Motor neuron (in vitro differentiated cells): ENCODE measurements at regions not wholly inside any gene's neighbourhood (a gene's known extent, or its start where the extent isn't known, plus 50 kb on each side); places are given as distances from the start of the nearest gene placed in this dataset.

Experiments
- ATAC-seq, 8 experiments: fragments of 200-7000 bp; cut with Tn5 transposase; replicated peaks in 6 of 8; 2 replicates each; pipeline ENCODE4 v1.8.0; 2021; ENCODE audit warnings: mild to moderate bottlenecking in 8 of 8, moderate library complexity in 8 of 8
- H3K27ac ChIP-seq, 2 donors: fragments of 250-450 bp; sonication (Bioruptor Pico); 2 replicates each; pipeline ENCODE4 v1.9.0; 2021; ENCODE audit warnings: antibody characterized with exemption in 2 of 2, mild to moderate bottlenecking in 2 of 2, moderate library complexity in 1 of 2
- H3K4me1 ChIP-seq, 2 donors: fragments of 250-450 bp; sonication (Bioruptor Pico); replicated peaks in 1 of 2; 2 replicates each; pipeline ENCODE4 v1.6.1; 2021; ENCODE audit warnings: antibody characterized with exemption in 2 of 2, mild to moderate bottlenecking in 2 of 2, moderate library complexity in 1 of 2
- H3K4me3 ChIP-seq, 5 donors: fragments of 250-450 bp; sonication (Bioruptor Pico); 2 replicates each; pipeline ENCODE4 v1.9.0; 2021; ENCODE audit warnings: antibody characterized with exemption in 5 of 5, mild to moderate bottlenecking in 5 of 5, moderate library complexity in 4 of 5
- WGBS, 10 experiments: fragments of 450-650 bp; shearing (Covaris generic); methylation state at CpG; one replicate each; pipeline ENCODE4 v1.0.0; 2022; 5-methylcytosine and 5-hydroxymethylcytosine counted together
- in situ Hi-C, 9 experiments: fragments of 400-800 bp; cut with MboI; loops; one replicate each; pipeline ENCODE4 v1.15.0; 2021; ENCODE audit warnings: low sequenced_read_pairs in 9 of 9, low pct_unique_long_range_greater_than_20kb in 2 of 9; ENCODE audit not compliant: unreplicated experiment in 9 of 9

GRCh38 chr2:34578641-34579040, 979.5 kb upstream of the FAM98A start:
- in situ Hi-C loops: no loop called here
- no peak overlapping the region for H3K27ac ChIP-seq
- 0 to 95% (median 43%) methylated on average over 1 to 2 of the region's 2 CpGs; no CpG with 5 or more reads in 4 of the 10 experiments for WGBS, 10 experiments
- no peaks in the 10 kb centered on the region for H3K4me1 ChIP-seq
- H3K4me3 ChIP-seq: no peak overlapping the region
- no peak for ATAC-seq

GRCh38 chr2:34570266-34570872, 971.3 kb upstream of the FAM98A start:
- H3K4me3 ChIP-seq: no peak overlapping the region
- 0 to 100% (median 43%) methylated on average over 1 to 6 of the region's 7 CpGs; no CpG with 5 or more reads in 2 of the 10 experiments for WGBS, 10 experiments
- peak in 4 of 8 experiments; percentile 36 to 93 (median 48) for ATAC-seq
- H3K4me1 ChIP-seq: peaks cover 0 to 2% of the 10 kb centered on the region in 2 donors
- in situ Hi-C loops: no loop called here
- no peak overlapping the region for H3K27ac ChIP-seq

- WGBS, 10 experiments: 15 to 85% (median 76%) methylated on average over 1 to 7 of the region's 7 CpGs; no CpG with 5 or more reads in 1 of the 10 experiments
- Histone ChIP-seq H3K4me1 (peaks cover 0 to 2% of the 10 kb centered on the region in 2 donors), H3K27ac (no peak overlapping the region), H3K4me3 (no peak overlapping the region)
- ATAC-seq: peak in 1 of 8 experiments; percentile 42
- in situ Hi-C loops: no loop called here
Observed at GRCh38 chr2:34567128-34567527, 968.0 kb upstream of the FAM98A start.

DNA sequence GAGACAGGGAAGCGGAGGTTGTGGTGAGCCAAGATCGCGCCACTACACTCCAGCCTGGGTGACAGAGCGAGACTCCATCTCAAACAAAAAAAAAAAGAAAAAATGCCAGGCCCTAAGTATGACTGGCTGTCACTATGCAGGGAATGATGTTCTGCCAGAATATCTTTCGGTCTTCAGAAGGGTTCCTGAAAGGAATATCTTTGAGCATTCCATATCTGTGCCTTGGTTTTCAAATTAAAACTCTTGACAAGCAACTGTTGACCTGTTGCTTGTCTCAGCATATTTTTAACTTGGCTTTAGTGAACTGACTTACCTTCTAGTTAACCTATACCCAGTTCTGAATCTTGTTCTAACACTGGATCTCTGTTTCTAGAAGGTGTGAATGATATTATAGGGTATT, 953.2 kb upstream of the FAM98A start:
- no peak overlapping the region for H3K4me3 ChIP-seq
- H3K4me1 ChIP-seq: no peaks in the 10 kb centered on the region
- no peak for ATAC-seq
- WGBS, 10 experiments: 0 to 100% (median 80%) methylated on average over 1 to 5 of the region's 5 CpGs; no CpG with 5 or more reads in 3 of the 10 experiments
- H3K27ac ChIP-seq: no peak overlapping the region
- in situ Hi-C loops: no loop called here

- Histone ChIP-seq H3K4me1 (no peaks in the 10 kb centered on the region), H3K27ac (no peak overlapping the region), H3K4me3 (no peak overlapping the region)
- WGBS, 10 experiments: 0 to 93% (median 71%) methylated on average over 1 of the region's 3 CpGs; no CpG with 5 or more reads in 3 of the 10 experiments
- ATAC-seq: no peak
- in situ Hi-C loops: no loop called here
Observed at GRCh38 chr2:34549710-34550345, 950.7 kb upstream of the FAM98A start.

DNA sequence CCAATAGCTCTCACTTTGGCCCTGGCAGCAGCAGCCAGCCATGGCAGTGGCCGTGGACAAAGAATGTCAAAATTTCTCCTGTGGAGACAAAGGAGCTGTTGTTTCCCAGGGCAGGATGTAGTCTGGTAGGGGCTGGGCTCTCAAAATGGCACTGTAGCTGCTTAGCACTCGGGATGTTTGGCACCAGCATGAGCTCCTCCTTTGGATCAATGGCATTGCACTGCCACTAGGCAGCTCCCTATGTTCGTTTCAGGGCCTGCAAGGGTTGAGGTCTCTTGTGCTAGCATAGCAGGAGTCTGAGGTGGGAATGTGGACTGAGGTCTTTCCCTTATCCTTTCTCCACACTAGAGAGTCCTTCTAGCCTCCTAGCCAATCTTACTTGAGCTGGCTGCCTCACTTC, 948.8 kb upstream of the FAM98A start:
- 0 to 100% (median 67%) methylated on average over 1 of the region's 3 CpGs; no CpG with 5 or more reads in 5 of the 10 experiments for WGBS, 10 experiments
- Histone ChIP-seq H3K4me1 (no peaks in the 10 kb centered on the region), H3K27ac (no peak overlapping the region), H3K4me3 (no peak overlapping the region)
- ATAC-seq: no peak
- in situ Hi-C loops: no loop called here

GRCh38 chr2:34547340-34547739, 948.2 kb upstream of the FAM98A start:
- in situ Hi-C loops: no loop called here
- Histone ChIP-seq H3K4me3 (no peak overlapping the region), H3K4me1 (no peaks in the 10 kb centered on the region), H3K27ac (no peak overlapping the region)
- no peak for ATAC-seq
- 13 to 92% (median 73%) methylated on average over 2 to 3 of the region's 4 CpGs; no CpG with 5 or more reads in 5 of the 10 experiments for WGBS, 10 experiments

DNA sequence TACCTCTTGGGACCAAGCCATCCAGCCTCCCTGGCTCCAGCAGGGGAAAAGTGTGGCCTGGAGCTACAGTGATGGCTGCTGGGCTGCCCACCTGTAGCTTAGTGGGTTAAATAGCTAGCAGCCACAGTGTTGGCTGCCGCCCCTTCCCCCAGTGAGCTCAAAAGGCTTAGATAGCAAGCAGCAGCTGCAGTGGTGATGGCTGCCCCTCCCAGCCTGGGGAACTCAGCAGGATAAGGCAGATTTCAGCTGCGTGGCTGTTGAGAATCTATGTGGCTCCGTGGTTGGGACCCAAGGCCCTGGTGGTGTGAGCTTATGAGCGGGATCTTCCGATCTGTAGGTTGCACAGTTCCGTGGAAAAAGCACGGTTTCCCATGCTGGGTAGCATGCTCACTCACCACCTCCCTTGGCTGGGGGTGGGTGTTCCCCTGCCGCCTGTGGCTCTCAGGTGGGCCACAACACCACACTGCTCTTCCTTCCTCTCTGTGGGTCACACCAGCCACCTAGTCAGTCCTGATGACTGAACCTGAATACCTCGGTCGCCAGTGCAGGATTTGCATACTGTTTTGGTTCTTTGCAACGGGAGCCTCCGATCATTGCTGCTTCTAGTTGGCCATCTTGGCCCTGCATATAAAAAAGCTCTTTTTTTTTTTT, 946.5 kb upstream of the FAM98A start:
- in situ Hi-C loops: no loop called here
- H3K4me3 ChIP-seq: no peak overlapping the region
- 21 to 100% (median 83%) methylated on average over 1 to 8 of the region's 12 CpGs for WGBS, 10 experiments
- no peaks in the 10 kb centered on the region for H3K4me1 ChIP-seq
- no peak for ATAC-seq
- no peak overlapping the region for H3K27ac ChIP-seq

DNA sequence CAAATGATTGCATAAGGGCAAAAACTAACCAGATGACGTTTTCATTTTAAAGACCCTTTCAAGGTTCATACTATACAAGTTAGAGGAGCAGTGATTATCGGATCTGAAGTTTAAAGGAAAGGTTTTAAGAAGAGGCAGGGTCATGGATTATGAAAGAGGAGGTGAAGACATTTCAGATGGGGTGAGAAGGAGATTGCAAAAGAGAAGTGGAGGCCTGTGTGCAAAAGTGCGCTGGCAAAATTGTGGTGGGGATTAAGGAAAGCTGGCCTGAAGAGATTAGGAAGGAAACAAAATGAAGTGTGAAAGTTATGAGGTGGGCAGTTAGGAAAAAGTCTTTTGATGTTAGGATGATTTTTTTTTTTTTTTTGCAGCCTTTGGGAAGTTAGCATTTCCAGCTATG, 935.7 kb upstream of the FAM98A start:
- no peak overlapping the region for H3K27ac ChIP-seq
- no peak overlapping the region for H3K4me3 ChIP-seq
- WGBS, 10 experiments: 0 to 100% (median 56%) methylated on average over 1 to 3 of the region's 3 CpGs
- ATAC-seq: no peak
- in situ Hi-C loops: no loop called here
- no peaks in the 10 kb centered on the region for H3K4me1 ChIP-seq

DNA sequence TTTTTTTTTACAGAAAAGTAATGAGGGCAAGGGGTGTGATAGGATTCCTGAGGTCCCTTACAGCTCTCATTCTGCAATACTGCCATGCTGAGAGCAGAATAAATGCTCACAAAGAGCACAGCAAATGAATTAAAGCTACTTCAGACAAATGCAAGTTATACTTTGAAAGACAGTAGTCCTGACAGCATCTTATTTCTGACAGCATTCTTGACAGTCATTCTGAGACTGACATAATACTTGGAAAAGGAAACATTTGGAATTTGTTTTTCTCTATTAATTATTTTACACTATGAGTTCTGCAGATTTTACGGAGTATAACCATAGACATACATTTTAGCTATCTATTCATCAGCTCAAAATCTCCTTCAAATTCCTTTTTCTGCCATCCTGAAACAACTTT, 935.2 kb upstream of the FAM98A start:
- no peak overlapping the region for H3K27ac ChIP-seq
- no peak for ATAC-seq
- no peaks in the 10 kb centered on the region for H3K4me1 ChIP-seq
- 0 to 100% (median 74%) methylated on average over 1 of the region's 1 CpG; no CpG with 5 or more reads in 2 of the 10 experiments for WGBS, 10 experiments
- in situ Hi-C loops: no loop called here
- H3K4me3 ChIP-seq: no peak overlapping the region

DNA sequence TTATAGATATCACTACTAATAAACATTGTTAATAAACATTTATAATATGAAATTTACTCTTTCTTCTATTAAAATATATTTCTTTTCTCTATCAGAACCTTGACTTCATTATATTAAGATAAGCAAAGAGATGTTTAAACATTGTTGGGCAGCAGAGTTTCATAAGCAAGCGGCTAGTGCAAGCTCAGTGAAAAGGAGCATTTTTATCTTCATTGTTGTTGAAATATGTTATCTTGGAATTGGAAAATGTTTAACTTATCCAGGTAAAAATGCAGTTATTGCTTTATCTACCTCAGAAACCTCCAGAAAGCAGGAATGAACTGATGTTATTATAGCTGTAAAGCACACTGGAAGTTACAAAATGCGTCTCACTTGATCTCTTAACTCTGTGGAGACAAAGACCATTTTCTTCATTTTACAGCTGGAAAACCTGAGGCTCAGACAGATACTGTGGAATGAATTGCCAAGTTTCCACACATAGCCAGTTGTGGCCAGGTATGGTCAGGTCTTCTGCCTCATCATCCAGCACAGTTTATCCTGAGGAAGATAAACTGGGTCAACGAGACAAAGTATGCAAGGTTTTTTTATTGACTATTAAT, 934.6 kb upstream of the FAM98A start:
- Histone ChIP-seq H3K4me3 (no peak overlapping the region), H3K4me1 (no peaks in the 10 kb centered on the region), H3K27ac (no peak overlapping the region)
- in situ Hi-C loops: no loop called here
- no peak for ATAC-seq
- 20 to 100% (median 79%) methylated on average over 1 to 3 of the region's 3 CpGs for WGBS, 10 experiments

- H3K4me1 ChIP-seq: no peaks in the 10 kb centered on the region
- in situ Hi-C loops: no loop called here
- WGBS, 10 experiments: 0 to 100% (median 40%) methylated on average over 1 of the region's 1 CpG; no CpG with 5 or more reads in 3 of the 10 experiments
- ATAC-seq: peak in 1 of 8 experiments; percentile 10
- H3K27ac ChIP-seq: no peak overlapping the region
- H3K4me3 ChIP-seq: no peak overlapping the region
Observed at GRCh38 chr2:34529965-34530364, 930.9 kb upstream of the FAM98A start.

- Histone ChIP-seq H3K4me1 (no peaks in the 10 kb centered on the region), H3K27ac (no peak overlapping the region), H3K4me3 (no peak overlapping the region)
- ATAC-seq: peak in 5 of 8 experiments; percentile 27 to 72 (median 36)
- in situ Hi-C loops: no loop called here
- 0 to 55% (median 42%) methylated on average over 1 to 3 of the region's 3 CpGs; no CpG with 5 or more reads in 3 of the 10 experiments for WGBS, 10 experiments
Observed at GRCh38 chr2:34523958-34524514, 924.9 kb upstream of the FAM98A start.
